ENCODE measurements at regions not wholly inside any gene's neighbourhood (a gene's known extent, or its start where the extent isn't known, plus 50 kb on each side); places are given as distances from the start of the nearest gene placed in this dataset.
"Not testable (repeated sequence)": the region's sequence is repeated elsewhere in the genome, so short reads cannot be mapped to it uniquely, and the experiment has no call there.

DNA sequence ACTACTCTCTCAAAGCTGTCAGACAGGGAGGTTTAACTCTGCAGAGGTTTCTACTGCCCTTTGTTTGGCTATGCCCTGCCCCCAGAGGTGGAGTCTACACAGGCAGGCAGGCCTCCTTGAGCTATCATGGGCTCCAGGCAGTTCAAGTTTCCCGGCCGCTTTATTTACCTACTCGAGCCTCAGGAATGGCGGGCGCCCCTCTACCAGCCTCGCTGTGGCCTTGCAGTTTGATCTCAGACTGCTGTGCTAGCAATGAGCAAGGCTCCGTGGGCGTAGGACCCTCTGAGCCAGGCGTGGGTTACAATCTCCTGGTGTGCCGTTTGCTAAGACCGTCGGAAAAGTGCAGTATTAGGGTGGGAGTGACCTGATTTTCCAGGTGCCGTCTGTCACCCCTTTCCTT, 124.3 kb downstream of the PTCHD1 start:
- not testable (repeated sequence) for DNase-seq (ENCODE audit: low spot score)

DNA sequence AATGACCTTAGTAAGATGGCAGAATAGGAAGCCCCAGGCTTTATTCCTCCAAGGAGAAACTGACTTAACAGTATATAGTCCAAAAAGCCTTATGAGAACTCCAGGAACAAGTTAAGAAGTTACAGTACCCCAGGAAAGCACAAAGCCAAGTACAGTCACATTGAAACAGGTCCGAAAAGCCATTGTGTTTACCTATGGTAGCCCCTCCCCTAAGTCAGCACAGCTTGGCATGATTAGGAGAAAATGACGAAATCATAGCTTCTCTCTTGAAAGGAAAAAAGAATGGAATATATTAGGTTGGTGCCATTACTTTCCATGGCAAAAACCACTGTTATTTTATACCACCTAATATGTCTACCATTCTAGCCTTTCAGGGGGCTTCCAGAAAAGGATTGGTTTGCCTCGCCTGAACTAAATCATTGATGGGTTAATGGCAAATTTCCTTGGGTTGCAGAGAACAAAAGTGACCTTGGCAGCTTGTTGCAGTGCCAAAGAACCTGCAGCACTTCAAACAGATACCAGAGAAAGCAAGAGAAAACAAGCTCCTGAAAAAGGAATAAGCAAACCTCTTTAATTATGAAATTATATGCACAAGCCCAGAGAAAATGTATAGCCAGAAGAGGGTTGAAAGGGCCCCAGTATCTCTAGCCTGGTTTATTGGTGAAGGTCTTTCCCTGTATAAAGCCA, 130.6 kb downstream of the PTCHD1 start:
- no peak for DNase-seq (ENCODE audit: low spot score)

- DNase-seq (ENCODE audit: low spot score) = no peak
Measured at GRCh38 chrX:23465985-23466384, 131.3 kb downstream of the PTCHD1 start.

DNA sequence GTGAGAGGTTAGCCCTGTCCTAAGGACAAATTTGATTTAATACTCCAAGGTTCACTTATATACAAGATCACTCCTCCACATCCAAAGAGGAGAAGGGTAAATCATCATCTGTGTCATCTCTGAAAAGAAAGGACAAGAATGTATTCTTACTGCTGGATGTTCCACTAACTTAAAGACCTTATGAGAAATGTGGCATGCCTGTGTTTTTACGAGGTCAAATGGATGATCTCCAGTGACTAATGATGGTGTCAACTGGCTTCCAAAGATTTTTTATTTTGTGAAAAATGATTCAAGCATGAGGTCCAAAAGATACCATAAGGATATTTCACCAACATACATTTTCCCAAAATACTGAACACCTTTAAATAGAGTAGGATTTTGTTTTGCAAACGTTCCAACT, 143.4 kb downstream of the PTCHD1 start:
- no peak for DNase-seq (ENCODE audit: low spot score)

GRCh38 chrX:23478561-23478960, 143.9 kb downstream of the PTCHD1 start:
- no peak for DNase-seq (ENCODE audit: low spot score)

DNA sequence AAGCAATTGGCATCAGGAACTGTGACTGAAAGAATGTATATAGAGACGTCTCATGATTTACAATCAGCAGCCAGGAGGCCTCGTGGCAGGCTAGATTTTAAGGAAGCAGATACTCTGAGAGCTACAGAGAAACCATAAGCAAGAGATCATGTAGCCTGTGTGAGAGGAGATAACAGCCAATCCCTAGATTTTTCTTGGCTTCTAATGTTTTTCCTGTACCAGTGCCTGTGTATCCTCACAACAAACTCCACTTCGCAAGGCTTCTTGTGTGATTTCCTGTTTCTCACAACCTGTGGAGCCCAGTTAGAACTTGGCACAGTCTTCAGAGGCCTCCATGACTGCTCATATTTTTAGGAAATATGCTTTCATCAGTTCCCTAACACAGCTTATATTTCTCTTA, 147.9 kb downstream of the PTCHD1 start:
- no peak for DNase-seq (ENCODE audit: low spot score)

DNA sequence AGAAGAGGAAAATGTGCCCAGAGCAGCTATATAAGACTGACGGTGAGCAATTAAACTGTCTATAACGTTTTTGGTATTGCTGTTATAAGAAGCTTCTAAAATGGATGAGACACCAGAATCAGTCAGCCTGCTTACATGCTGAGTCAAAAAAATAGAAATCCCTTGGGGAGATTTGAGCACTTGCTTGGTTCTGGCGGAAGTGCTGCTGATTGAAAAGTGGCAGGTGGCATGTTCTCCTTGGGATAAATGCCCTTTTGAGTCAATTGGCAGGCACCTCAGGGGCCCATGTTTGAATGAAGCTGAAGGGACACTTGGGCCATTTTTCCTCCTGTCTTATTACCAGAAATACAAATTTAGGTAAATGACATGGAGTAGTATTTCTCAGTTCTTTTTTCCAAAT, 148.7 kb downstream of the PTCHD1 start:
- no peak for DNase-seq (ENCODE audit: low spot score)

DNA sequence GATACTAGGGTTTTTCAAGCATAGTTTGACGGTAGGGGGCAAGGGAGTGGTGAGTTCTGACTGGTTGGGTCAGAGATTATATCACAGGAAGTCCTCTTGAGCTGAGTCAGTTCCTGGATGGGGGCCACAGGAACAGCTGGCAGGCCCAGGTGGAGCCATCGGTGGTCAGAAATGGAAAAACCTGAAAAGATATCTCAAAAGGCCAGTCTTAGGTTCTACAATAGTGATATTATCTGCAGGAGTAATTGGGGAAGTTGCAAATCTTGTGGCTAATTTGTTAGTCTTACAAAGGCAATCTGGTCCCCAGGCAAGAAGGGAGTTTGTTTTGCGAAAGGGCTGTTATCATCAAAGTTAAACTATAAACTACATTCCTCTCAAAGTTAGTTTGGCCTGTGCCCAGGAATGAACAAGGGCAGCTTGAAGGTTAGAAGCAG, 159.3 kb downstream of the PTCHD1 start:
- no peak for DNase-seq (ENCODE audit: low spot score)

DNA sequence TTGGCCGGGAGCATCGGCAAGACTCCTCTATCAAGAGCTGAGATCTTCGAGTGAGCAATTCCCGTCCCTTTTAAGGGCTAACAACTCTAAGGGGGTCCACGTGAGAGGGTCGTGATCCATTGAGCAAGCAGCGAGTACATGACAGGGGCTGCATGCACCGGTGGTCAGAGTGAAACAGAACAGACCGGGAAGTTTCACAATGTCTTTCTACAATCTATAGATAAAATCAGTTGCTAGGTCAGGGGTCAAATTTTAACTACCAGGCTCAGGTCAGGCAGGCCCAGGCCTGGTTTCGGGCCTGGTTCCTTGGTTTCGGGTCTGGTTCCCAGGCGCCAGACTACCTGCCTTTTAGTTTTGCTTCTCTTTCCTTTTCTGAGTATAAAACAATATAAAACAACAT, 160.1 kb downstream of the PTCHD1 start:
- no peak for DNase-seq (ENCODE audit: low spot score)

GRCh38 chrX:23497919-23498318, 163.3 kb downstream of the PTCHD1 start:
- DNase-seq (ENCODE audit: low spot score) = no peak

DNA sequence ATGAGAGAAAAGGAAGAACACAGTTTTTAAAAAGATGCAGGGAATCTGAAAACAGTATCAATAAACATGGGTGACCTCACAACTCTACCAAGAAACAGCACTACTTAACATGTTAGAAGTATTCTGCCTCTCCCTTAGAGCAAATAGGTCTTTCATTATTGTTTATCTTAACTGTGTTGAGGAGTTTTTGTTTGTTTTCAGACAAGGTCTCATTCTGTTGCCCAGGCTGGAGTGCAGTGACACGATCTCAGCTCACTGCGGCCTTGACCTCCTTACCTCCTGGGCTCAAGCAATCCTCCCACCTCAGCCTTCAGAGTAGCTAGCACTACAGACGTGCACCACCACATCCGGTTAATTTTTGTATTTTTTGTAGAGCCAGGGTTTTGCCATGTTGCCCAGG, 165.3 kb upstream of the PRDX4 start:
- DNase-seq (ENCODE audit: low spot score) = no peak

- DNase-seq (ENCODE audit: low spot score) = peak; percentile 18
Measured at GRCh38 chrX:23503835-23504539, 163.3 kb upstream of the PRDX4 start.

DNA sequence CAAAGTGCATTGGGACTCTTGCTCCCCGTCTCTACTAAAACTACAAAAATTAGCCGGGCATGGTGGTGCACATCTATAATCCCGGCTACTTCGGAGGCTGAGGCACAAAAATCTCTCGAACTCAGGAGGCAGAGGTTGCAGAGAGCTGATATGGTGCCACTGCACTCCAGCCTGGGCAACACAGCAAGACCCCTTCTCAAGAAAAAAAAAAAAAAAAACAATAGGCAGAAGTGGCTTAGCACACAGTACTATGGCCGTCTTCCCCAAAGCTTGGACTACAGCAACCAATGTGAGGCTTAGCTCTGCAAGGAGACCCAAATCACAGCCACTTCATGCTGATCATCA, 162.8 kb upstream of the PRDX4 start:
- DNase-seq (ENCODE audit: low spot score) = no peak

- DNase-seq (ENCODE audit: low spot score) = no peak
Measured at GRCh38 chrX:23504895-23505294, 162.4 kb upstream of the PRDX4 start.

GRCh38 chrX:23505531-23506303, 161.6 kb upstream of the PRDX4 start:
- no peak for DNase-seq (ENCODE audit: low spot score)

- no peak for DNase-seq (ENCODE audit: low spot score)
Measured at GRCh38 chrX:23509256-23509655, 158.0 kb upstream of the PRDX4 start.

GRCh38 chrX:23511793-23512192, 155.5 kb upstream of the PRDX4 start:
- DNase-seq (ENCODE audit: low spot score) = no peak

- DNase-seq (ENCODE audit: low spot score) = no peak
Measured at GRCh38 chrX:23513121-23513520, 154.2 kb upstream of the PRDX4 start.

GRCh38 chrX:23514082-23514481, 153.2 kb upstream of the PRDX4 start:
- no peak for DNase-seq (ENCODE audit: low spot score)

GRCh38 chrX:23515028-23515427, 152.3 kb upstream of the PRDX4 start:
- no peak for DNase-seq (ENCODE audit: low spot score)

DNA sequence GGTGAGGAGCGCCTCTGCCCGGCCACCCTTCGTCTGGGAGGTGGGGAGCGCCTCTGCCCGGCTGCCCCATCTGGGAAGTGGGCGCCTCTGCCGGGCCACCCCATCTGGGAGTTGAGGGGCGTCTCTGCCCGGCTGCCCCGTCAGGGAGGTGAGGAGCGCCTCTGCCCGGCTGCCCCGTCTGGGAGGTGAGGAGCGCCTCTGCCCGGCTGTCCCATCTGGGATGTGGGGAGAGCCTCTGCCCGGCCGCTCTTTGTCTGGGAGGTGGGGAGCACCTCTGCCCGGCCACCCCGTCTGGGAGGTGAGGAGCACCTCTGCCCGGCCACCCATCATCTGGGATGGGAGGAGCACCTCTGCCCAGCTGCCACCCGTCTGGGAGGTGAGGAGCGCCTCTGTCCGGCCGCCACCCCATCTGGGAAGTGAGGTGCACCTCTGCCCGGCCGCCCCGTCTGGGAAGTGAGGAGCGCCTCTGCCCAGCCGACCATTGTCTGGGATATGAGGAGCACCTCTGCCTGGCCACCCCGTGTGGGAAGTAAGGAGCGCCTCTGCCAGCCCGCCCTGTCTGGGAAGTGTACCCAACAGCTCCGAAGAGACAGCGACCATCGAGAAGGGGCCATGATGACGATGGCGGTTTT, 144.2 kb upstream of the PRDX4 start:
- DNase-seq (ENCODE audit: low spot score) = not testable (repeated sequence)

GRCh38 chrX:23524467-23524866, 142.8 kb upstream of the PRDX4 start:
- no peak for DNase-seq (ENCODE audit: low spot score)

- no peak for DNase-seq (ENCODE audit: low spot score)
Measured at GRCh38 chrX:23525531-23525930, 141.8 kb upstream of the PRDX4 start.
